ENCODE measurements at regions not wholly inside any gene's neighbourhood (a gene's known extent, or its start where the extent isn't known, plus 50 kb on each side); places are given as distances from the start of the nearest gene placed in this dataset.
A peak's percentile ranks its signal among the peaks of the same experiment; 100 is the strongest.

DNA sequence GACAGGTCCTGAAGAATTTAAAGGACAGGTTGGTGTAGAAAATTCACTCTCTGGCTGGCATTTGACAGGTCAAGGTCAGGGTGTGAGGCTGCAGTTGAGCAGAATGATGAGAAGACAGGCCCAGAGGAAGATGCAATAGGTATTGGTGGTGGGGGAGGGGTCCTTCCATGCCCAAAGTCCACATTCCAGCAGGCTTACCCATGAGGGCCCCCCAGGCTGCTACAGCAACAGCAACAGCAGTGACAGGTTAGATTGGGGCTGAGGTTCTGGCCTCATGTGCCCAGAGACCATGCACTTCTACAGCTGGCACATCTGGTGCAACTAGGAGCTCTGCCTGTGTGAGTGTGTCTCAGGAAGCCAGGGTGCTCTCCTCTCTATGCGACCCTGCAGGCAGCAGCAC lies 223.5 kb upstream of the GHITM start:
- intact Hi-C loops (cut with DNase I), result no loop called here
- no peak for FAIRE-seq

DNA sequence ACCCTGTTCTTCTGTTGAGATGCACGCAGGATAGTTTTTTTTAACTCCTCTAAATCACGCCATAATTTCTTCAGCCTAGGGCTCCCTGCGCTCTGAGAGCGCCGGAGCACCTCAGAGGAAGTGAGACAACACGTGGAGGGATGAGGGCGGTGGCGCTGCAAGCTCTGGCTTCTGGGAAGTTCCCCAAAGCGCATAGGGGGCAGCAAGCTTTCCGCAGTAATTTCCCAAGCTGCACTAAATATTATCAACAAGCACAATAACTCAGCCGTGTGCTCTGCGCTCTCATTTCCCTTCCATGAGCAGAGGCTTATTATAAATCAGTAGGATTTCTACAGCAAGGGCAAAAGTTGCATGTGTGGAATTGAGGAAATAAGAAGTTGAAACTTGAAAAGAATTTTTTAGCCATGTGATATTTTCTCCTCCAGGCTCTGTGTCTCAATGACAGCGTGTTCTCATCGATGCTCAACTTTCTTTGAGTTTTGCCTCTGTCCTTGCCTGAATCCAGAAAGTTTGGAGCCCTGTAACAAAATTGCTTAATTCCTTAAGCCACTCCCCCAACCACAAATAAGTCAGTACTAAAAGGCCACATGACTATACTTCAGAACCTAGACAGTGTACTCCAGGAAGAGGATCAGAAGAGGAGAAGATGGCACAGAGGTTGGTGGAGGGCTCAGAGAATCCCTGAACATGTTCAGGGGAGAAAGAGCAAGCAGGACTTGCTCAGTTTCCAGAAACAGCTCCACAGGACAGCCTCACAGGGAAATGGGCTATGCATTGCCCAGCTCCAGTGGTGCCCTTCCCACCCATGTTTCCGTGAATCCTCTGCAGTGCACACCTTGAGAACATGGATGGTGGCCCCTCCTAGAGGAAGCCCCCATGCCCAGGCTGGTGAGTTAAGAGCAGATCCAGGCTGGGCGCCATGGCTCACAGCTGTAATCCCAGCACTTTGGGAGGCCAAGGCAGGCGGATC lies 221.5 kb upstream of the GHITM start:
- H3K9ac ChIP-seq (ENCODE audit: low read length in 3 of 3), result no peak overlapping the region
- no peaks in the 10 kb centered on the region for H3K27me3 ChIP-seq (ENCODE audit: control insufficient read depth, insufficient read depth, low read length)
- no peaks in the 10 kb centered on the region for H3K4me1 ChIP-seq (ENCODE audit: control insufficient read depth in 2 of 3, insufficient read depth in 2 of 3, low read depth in 1 of 3, low read length in 3 of 3)
- H3K36me3 ChIP-seq (ENCODE audit: control insufficient read depth in 2 of 3, insufficient read depth in 3 of 3, low read length in 3 of 3), result no peaks in the 10 kb centered on the region
- no peak for FAIRE-seq
- intact Hi-C loops (cut with DNase I), result no loop called here
- TF ChIP-seq, protein P1, sequence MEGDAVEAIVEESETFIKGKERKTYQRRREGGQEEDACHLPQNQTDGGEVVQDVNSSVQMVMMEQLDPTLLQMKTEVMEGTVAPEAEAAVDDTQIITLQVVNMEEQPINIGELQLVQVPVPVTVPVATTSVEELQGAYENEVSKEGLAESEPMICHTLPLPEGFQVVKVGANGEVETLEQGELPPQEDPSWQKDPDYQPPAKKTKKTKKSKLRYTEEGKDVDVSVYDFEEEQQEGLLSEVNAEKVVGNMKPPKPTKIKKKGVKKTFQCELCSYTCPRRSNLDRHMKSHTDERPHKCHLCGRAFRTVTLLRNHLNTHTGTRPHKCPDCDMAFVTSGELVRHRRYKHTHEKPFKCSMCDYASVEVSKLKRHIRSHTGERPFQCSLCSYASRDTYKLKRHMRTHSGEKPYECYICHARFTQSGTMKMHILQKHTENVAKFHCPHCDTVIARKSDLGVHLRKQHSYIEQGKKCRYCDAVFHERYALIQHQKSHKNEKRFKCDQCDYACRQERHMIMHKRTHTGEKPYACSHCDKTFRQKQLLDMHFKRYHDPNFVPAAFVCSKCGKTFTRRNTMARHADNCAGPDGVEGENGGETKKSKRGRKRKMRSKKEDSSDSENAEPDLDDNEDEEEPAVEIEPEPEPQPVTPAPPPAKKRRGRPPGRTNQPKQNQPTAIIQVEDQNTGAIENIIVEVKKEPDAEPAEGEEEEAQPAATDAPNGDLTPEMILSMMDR (IDR thresholded peaks at IDR 0.05; ENCODE audit: borderline replicate concordance, extremely low read depth, insufficient read depth), result no peak
- no peaks in the 10 kb centered on the region for H3K9me3 ChIP-seq (ENCODE audit: control insufficient read depth in 2 of 3, insufficient read depth in 1 of 3, low read length in 3 of 3)
- peak in 2 of 5 donors; percentile 19 to 51 for DNase-seq
- no peak overlapping the region for H3K4me3 ChIP-seq (ENCODE audit: low read length in 3 of 3)
- H3K27ac ChIP-seq (ENCODE audit: low read depth in 2 of 2, low read length in 2 of 2), result no peak overlapping the region

More for the DNA sequence above, 223.5 kb upstream of the GHITM start:
- no peaks in the 10 kb centered on the region for H3K36me3 ChIP-seq (ENCODE audit: control insufficient read depth in 2 of 3, insufficient read depth in 3 of 3, low read length in 3 of 3)
- H3K4me1 ChIP-seq (ENCODE audit: control insufficient read depth in 2 of 3, insufficient read depth in 2 of 3, low read depth in 1 of 3, low read length in 3 of 3), result no peaks in the 10 kb centered on the region
- no peak for DNase-seq
- no peak overlapping the region for H3K9ac ChIP-seq (ENCODE audit: low read length in 3 of 3)
- H3K27ac ChIP-seq (ENCODE audit: low read depth in 2 of 2, low read length in 2 of 2), result no peak overlapping the region
- H3K4me3 ChIP-seq (ENCODE audit: low read length in 3 of 3), result no peak overlapping the region
- no peaks in the 10 kb centered on the region for H3K27me3 ChIP-seq (ENCODE audit: control insufficient read depth, insufficient read depth, low read length)
- TF ChIP-seq, protein P1 (IDR thresholded peaks at IDR 0.05; ENCODE audit: borderline replicate concordance, extremely low read depth, insufficient read depth), result no peak
- H3K9me3 ChIP-seq (ENCODE audit: control insufficient read depth in 2 of 3, insufficient read depth in 1 of 3, low read length in 3 of 3), result no peaks in the 10 kb centered on the region

DNA sequence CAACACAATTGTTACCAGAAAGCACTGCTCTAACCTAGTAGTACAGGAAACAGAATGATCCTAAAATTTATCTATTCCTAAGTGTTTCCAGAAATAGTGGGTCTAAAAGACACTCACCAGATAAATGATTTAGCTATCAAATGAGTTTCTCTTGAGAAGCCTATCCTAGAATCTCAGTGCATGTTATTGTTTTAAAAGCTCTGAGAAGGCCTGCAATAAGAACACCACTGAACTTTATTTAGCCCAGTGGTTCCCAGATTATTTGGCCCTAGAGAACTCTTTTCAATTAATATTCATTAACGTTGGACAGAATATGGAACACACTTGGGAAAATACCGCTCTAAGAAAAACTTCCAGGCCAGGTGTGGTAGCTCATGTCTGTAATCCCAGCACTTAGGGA lies 220.1 kb upstream of the GHITM start:
- Histone ChIP-seq H3K27ac (ENCODE audit: low read depth in 2 of 2, low read length in 2 of 2) (no peak overlapping the region), H3K27me3 (ENCODE audit: control insufficient read depth, insufficient read depth, low read length) (no peaks in the 10 kb centered on the region), H3K9ac (ENCODE audit: low read length in 3 of 3) (no peak overlapping the region), H3K4me1 (ENCODE audit: control insufficient read depth in 2 of 3, insufficient read depth in 2 of 3, low read depth in 1 of 3, low read length in 3 of 3) (no peaks in the 10 kb centered on the region), H3K36me3 (ENCODE audit: control insufficient read depth in 2 of 3, insufficient read depth in 3 of 3, low read length in 3 of 3) (no peaks in the 10 kb centered on the region), H3K9me3 (ENCODE audit: control insufficient read depth in 2 of 3, insufficient read depth in 1 of 3, low read length in 3 of 3) (no peaks in the 10 kb centered on the region), H3K4me3 (ENCODE audit: low read length in 3 of 3) (no peak overlapping the region)
- intact Hi-C loops (cut with DNase I), result no loop called here
- no peak for FAIRE-seq
- no peak for DNase-seq
- TF ChIP-seq, protein P1 (IDR thresholded peaks at IDR 0.05; ENCODE audit: borderline replicate concordance, extremely low read depth, insufficient read depth), result no peak
